RCC 7860 (cell line): ENCODE measurements at regions not wholly inside any gene's neighbourhood (a gene's known extent, or its start where the extent isn't known, plus 50 kb on each side); places are given as distances from the start of the nearest gene placed in this dataset.
"Not testable (repeated sequence)": the region's sequence is repeated elsewhere in the genome, so short reads cannot be mapped to it uniquely, and the experiment has no call there.

Experiments
- DNase-seq: peaks from one replicate; pipeline ENCODE4 v3.0.0-alpha.2; 2015; ENCODE audit warnings: low spot score
- FAIRE-seq: peaks from 2 replicates; lab custom pipeline; 2012; peaks lifted over from hg19 to GRCh38; lab: Jason Lieb, UNC

GRCh38 chr4:124131324-124131723 lies 581.2 kb downstream of the ANKRD50 start:
- not testable (repeated sequence) for DNase-seq, FAIRE-seq

- no peak for DNase-seq
Observed at GRCh38 chr4:124132161-124132560, 580.4 kb downstream of the ANKRD50 start.

GRCh38 chr4:124133753-124134152 lies 578.8 kb downstream of the ANKRD50 start:
- FAIRE-seq: no peak

More at GRCh38 chr4:124132161-124132560, 580.4 kb downstream of the ANKRD50 start:
- no peak for FAIRE-seq

GRCh38 chr4:124135409-124135813 lies 577.1 kb downstream of the ANKRD50 start:
- DNase-seq (no peak), FAIRE-seq (no peak)

More at GRCh38 chr4:124133753-124134152, 578.8 kb downstream of the ANKRD50 start:
- DNase-seq: no peak

GRCh38 chr4:124139044-124139443 lies 573.5 kb downstream of the ANKRD50 start:
- no peak for FAIRE-seq

GRCh38 chr4:124143632-124144031 lies 568.9 kb downstream of the ANKRD50 start:
- FAIRE-seq (no peak), DNase-seq (no peak)

More at GRCh38 chr4:124139044-124139443, 573.5 kb downstream of the ANKRD50 start:
- DNase-seq: no peak

- DNase-seq: no peak
- no peak for FAIRE-seq
Observed at GRCh38 chr4:124144238-124144654, 568.3 kb downstream of the ANKRD50 start.

- FAIRE-seq: no peak
- no peak for DNase-seq
Observed at GRCh38 chr4:124146068-124146467, 566.5 kb downstream of the ANKRD50 start.

GRCh38 chr4:124151031-124151430 lies 561.5 kb downstream of the ANKRD50 start:
- DNase-seq (no peak), FAIRE-seq (no peak)

- DNase-seq: no peak
- FAIRE-seq: no peak
Observed at GRCh38 chr4:124152132-124152531, 560.4 kb downstream of the ANKRD50 start.

GRCh38 chr4:124155239-124155638 lies 557.3 kb downstream of the ANKRD50 start:
- FAIRE-seq (no peak), DNase-seq (no peak)

- DNase-seq (no peak), FAIRE-seq (no peak)
Observed at GRCh38 chr4:124157396-124158083, 555.0 kb downstream of the ANKRD50 start.

- FAIRE-seq: no peak
- no peak for DNase-seq
Observed at GRCh38 chr4:124163401-124163800, 549.1 kb downstream of the ANKRD50 start.

- FAIRE-seq: no peak
- no peak for DNase-seq
Observed at GRCh38 chr4:124167602-124168001, 544.9 kb downstream of the ANKRD50 start.

- DNase-seq, FAIRE-seq: not testable (repeated sequence)
Observed at GRCh38 chr4:124169524-124169923, 543.0 kb downstream of the ANKRD50 start.

- FAIRE-seq (no peak), DNase-seq (no peak)
Observed at GRCh38 chr4:124173912-124174311, 538.6 kb downstream of the ANKRD50 start.

GRCh38 chr4:124177647-124178425 lies 534.7 kb downstream of the ANKRD50 start:
- FAIRE-seq: no peak
- DNase-seq: no peak

- DNase-seq (no peak), FAIRE-seq (no peak)
Observed at GRCh38 chr4:124178449-124179021, 534.0 kb downstream of the ANKRD50 start.

GRCh38 chr4:124179506-124180186 lies 532.9 kb downstream of the ANKRD50 start:
- FAIRE-seq (no peak), DNase-seq (no peak)

- FAIRE-seq (no peak), DNase-seq (no peak)
Observed at GRCh38 chr4:124181039-124181438, 531.5 kb downstream of the ANKRD50 start.

- DNase-seq (no peak), FAIRE-seq (no peak)
Observed at GRCh38 chr4:124183231-124183630, 529.3 kb downstream of the ANKRD50 start.
